GM13977 (cell line): ENCODE measurements at regions not wholly inside any gene's neighbourhood (a gene's known extent, or its start where the extent isn't known, plus 50 kb on each side); places are given as distances from the start of the nearest gene placed in this dataset.

Experiments used
- DNase-seq: peaks from one replicate; pipeline ENCODE4 v3.0.0; 2012; ENCODE audit warnings: low spot score
- in situ Hi-C: fragments of 300-500 bp; cut with MboI; formaldehyde crosslinking; loops from one replicate; pipeline ENCODE4 v1.12.0; 2022; ENCODE audit warnings: low sequenced_read_pairs, low pct_unique_long_range_greater_than_20kb, mixed read lengths, inconsistent platforms; ENCODE audit not compliant: unreplicated experiment
- TF ChIP-seq, protein P1 (sequence below): IDR thresholded peaks from 2 replicates; pipeline ENCODE4 v1.5.1; 2012; ENCODE audit warnings: mild to moderate bottlenecking, control low read depth; ENCODE audit not compliant: insufficient read depth; ENCODE audit errors: extremely low read depth, missing control alignments

GRCh38 chr2:143830476-143830875 is 689.4 kb downstream of the ZEB2 start:
- TF ChIP-seq, protein P1, sequence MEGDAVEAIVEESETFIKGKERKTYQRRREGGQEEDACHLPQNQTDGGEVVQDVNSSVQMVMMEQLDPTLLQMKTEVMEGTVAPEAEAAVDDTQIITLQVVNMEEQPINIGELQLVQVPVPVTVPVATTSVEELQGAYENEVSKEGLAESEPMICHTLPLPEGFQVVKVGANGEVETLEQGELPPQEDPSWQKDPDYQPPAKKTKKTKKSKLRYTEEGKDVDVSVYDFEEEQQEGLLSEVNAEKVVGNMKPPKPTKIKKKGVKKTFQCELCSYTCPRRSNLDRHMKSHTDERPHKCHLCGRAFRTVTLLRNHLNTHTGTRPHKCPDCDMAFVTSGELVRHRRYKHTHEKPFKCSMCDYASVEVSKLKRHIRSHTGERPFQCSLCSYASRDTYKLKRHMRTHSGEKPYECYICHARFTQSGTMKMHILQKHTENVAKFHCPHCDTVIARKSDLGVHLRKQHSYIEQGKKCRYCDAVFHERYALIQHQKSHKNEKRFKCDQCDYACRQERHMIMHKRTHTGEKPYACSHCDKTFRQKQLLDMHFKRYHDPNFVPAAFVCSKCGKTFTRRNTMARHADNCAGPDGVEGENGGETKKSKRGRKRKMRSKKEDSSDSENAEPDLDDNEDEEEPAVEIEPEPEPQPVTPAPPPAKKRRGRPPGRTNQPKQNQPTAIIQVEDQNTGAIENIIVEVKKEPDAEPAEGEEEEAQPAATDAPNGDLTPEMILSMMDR: no peak
- in situ Hi-C loops: no loop called here
- DNase-seq: no peak

- TF ChIP-seq, protein P1: no peak
- DNase-seq: no peak
- in situ Hi-C loops: no loop called here
Measured at GRCh38 chr2:143828763-143829537, 691.0 kb downstream of the ZEB2 start.

- in situ Hi-C loops: no loop called here
- TF ChIP-seq, protein P1: no peak
- no peak for DNase-seq
Measured at GRCh38 chr2:143824791-143825190, 695.1 kb downstream of the ZEB2 start.

DNA sequence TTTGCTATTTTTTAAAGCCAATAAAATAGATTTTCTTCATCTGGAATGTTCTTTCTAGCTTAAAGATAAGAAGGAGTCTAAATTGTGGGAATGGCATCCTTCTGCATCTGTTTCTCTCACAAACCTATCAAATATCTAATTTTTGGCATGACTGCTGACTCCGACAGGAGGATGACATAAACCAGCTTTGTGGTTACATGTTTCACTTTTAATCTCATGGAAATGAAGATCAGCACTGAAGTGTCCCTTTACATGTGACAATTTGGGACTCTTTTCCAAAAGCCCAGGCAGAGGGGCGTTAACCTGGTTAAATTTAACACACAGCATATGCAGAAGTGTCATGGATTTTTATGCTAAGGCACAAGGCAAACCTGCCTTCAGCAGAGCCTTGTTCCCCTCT is 694.7 kb downstream of the ARHGAP15 start:
- DNase-seq: no peak
- in situ Hi-C loops: no loop called here
- TF ChIP-seq, protein P1: no peak

DNA sequence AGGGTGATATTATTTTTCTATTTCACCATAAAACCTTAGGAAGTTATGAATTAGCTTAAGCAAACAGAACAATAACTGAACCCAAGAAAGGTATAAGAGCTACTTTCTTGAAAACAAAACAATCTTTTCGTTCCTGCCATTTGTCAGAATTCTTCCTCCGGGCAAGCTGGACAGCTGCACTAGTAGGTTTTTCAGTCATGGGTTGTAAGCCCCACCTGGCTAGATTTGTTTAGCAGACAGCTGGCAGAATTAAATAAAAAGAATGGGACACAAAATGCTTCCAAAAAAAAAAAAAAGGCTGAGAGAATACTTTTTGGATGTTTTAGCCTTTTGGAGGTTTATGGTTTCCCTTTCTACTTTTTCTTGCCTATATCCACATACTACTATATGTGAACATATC is 694.1 kb downstream of the ARHGAP15 start:
- DNase-seq: no peak
- in situ Hi-C loops: no loop called here
- TF ChIP-seq, protein P1: no peak

DNA sequence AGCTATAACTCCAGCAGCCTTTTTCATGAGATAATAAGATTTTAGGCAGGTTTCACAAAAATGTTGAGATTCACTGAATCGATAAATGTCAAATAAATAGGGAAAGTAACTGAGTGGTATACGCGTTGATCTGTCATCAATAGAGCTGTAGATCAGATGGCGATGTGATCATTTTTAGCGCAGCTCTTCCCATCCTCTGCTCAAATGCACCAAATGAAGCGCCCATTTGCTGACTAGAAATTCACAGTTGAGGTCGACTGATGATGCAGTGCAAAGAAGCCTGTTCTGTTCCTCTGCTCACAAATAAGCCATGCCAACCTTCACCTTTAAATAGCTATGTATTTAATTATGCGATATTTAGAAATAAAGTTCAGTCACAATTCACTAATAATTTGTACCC is 693.5 kb downstream of the ARHGAP15 start:
- DNase-seq: no peak
- in situ Hi-C loops: no loop called here
- TF ChIP-seq, protein P1: no peak
